GM12878 (cell line): ENCODE measurements at regions not wholly inside any gene's neighbourhood (a gene's known extent, or its start where the extent isn't known, plus 50 kb on each side); places are given as distances from the start of the nearest gene placed in this dataset.

Experiments used
- CBFB ChIP-seq: IDR thresholded peaks from 2 replicates; pipeline ENCODE4 v1.6.1; 2016; ENCODE audit warnings: antibody characterized with exemption, low read depth
- EZH2 ChIP-seq: IDR thresholded peaks from 2 replicates; pipeline ENCODE4 v1.6.1; 2012; ENCODE audit warnings: low read depth, mild to moderate bottlenecking, control low read depth, inconsistent platforms, low read length, borderline replicate concordance; ENCODE audit not compliant: control insufficient read depth
- IRF4 ChIP-seq: IDR thresholded peaks from 2 replicates; pipeline ENCODE4 v1.6.1; 2011; ENCODE audit warnings: low read depth, low read length
- KLF5 ChIP-seq: fragments of 450-650 bp; IDR thresholded peaks from 2 replicates; pipeline ENCODE4 v1.6.1; 2014; ENCODE audit warnings: mild to moderate bottlenecking; ENCODE audit not compliant: partially characterized antibody
- NR2C1 ChIP-seq: fragments of 450-650 bp; IDR thresholded peaks from 2 replicates; pipeline ENCODE4 v1.6.1; 2017; ENCODE audit warnings: antibody characterized with exemption, mild to moderate bottlenecking, moderate library complexity
- RCOR1 ChIP-seq: conservative IDR thresholded peaks from 2 replicates; pipeline ENCODE4 v1.6.1; 2012; ENCODE audit warnings: low read depth, low read length, improper control_type of control experiment
- REST ChIP-seq: IDR thresholded peaks from 2 replicates; pipeline ENCODE4 v1.6.1; 2012; ENCODE audit warnings: mild to moderate bottlenecking, low read depth, low read length
- STAT1 ChIP-seq: fragments of 450-650 bp; conservative IDR thresholded peaks from 2 replicates; pipeline ENCODE4 v1.6.1; 2014; ENCODE audit warnings: antibody characterized with exemption, mild to moderate bottlenecking
- ZSCAN29 ChIP-seq: fragments of 450-650 bp; IDR thresholded peaks from 2 replicates; pipeline ENCODE4 v1.6.1; 2017; ENCODE audit warnings: mild to moderate bottlenecking, moderate library complexity
- TF ChIP-seq, protein P1 (sequence below): fragments of 450-650 bp; IDR thresholded peaks from 2 replicates; pipeline ENCODE4 v1.6.1; 2018; ENCODE audit warnings: borderline replicate concordance, mild to moderate bottlenecking; ENCODE audit not compliant: partially characterized antibody

DNA sequence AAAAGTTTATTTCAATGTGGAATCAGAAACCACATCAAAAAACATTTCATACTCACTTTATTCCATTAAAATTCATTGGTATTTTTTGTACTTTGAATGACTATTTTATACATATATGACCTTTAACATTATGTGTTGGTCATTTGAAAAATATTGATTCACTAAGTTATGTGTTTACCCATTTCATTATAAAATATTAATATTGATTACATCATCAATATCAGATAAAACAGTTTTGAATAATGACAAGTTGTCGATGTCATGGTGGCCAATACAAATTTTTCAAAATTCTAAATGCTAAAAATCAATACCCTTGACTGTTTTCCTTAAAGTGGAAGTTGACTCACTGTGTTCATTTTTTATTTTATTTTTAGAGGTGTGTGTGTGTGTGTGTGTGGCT lies 239.7 kb upstream of the ROBO1 start (continued):
- no peak for TF ChIP-seq REST
- TF ChIP-seq IRF4, result no peak
- TF ChIP-seq KLF5, result no peak
- no peak for TF ChIP-seq NR2C1
- no peak for TF ChIP-seq CBFB
- no peak for TF ChIP-seq STAT1
- TF ChIP-seq EZH2, result no peak
- no peak for TF ChIP-seq RCOR1
- TF ChIP-seq, protein P1, sequence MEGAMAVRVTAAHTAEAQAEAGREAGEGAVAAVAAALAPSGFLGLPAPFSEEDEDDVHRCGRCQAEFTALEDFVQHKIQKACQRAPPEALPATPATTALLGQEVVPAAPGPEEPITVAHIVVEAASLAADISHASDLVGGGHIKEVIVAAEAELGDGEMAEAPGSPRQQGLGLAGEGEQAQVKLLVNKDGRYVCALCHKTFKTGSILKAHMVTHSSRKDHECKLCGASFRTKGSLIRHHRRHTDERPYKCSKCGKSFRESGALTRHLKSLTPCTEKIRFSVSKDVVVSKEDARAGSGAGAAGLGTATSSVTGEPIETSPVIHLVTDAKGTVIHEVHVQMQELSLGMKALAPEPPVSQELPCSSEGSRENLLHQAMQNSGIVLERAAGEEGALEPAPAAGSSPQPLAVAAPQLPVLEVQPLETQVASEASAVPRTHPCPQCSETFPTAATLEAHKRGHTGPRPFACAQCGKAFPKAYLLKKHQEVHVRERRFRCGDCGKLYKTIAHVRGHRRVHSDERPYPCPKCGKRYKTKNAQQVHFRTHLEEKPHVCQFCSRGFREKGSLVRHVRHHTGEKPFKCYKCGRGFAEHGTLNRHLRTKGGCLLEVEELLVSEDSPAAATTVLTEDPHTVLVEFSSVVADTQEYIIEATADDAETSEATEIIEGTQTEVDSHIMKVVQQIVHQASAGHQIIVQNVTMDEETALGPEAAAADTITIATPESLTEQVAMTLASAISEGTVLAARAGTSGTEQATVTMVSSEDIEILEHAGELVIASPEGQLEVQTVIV, result no peak
- no peak for TF ChIP-seq ZSCAN29
- TF ChIP-seq, all 136 proteins: peak for 0
